Naive thymus-derived CD4-positive, alpha-beta T cell (primary cell): ENCODE measurements at regions not wholly inside any gene's neighbourhood (a gene's known extent, or its start where the extent isn't known, plus 50 kb on each side); places are given as distances from the start of the nearest gene placed in this dataset.
"Not testable (repeated sequence)": the region's sequence is repeated elsewhere in the genome, so short reads cannot be mapped to it uniquely, and the experiment has no call there.

Experiments
- ATAC-seq: fragments of 150-1000 bp; cut with Tn5 transposase; 2 replicates; pipeline ENCODE4 v1.10.0; 2021; ENCODE audit warnings: mild to moderate bottlenecking, moderate library complexity
- CTCF ChIA-PET: fragments of 350-600 bp; sonication (Branson Sonifier 250); formaldehyde crosslinking; loops from one replicate; lab custom pipeline; 2021; ENCODE audit warnings: antibody characterized with exemption; lab: Charles Lee
- POLR2A ChIA-PET: fragments of 350-600 bp; sonication (Branson Sonifier 250); formaldehyde crosslinking; loops from one replicate; lab custom pipeline; 2021; ENCODE audit warnings: antibody characterized with exemption, inconsistent platforms; lab: Charles Lee
- DNase-seq, 9 donors: peaks; one replicate each; pipeline versions ENCODE4 v3.0.0 to v3.0.0-alpha.2; 2020 to 2022; ENCODE audit warnings: mixed read lengths in 1 of 9
- H3K27ac ChIP-seq: one replicate; pipeline ENCODE4 v1.7.0; 2013; ENCODE audit warnings: mild to moderate bottlenecking, low read depth, low read length, moderate library complexity
- H3K27me3 ChIP-seq, 2 donors: one replicate each; pipeline ENCODE4 v1.7.0; 2013; ENCODE audit warnings: low read length in 2 of 2, mild to moderate bottlenecking in 2 of 2, moderate library complexity in 2 of 2; ENCODE audit not compliant: control insufficient read depth in 2 of 2, insufficient read depth in 2 of 2
- H3K36me3 ChIP-seq, 3 experiments: 1 replicate in 2 of 3; 2 replicates in 1 of 3; pipeline ENCODE4 v1.7.0; 2013; ENCODE audit warnings: low read length in 3 of 3, mild to moderate bottlenecking in 3 of 3, moderate library complexity in 1 of 3; ENCODE audit not compliant: insufficient read depth in 3 of 3, control insufficient read depth in 2 of 3
- H3K4me1 ChIP-seq, 2 donors: one replicate each; pipeline ENCODE4 v1.7.0; 2013; ENCODE audit warnings: low read length in 2 of 2, mild to moderate bottlenecking in 2 of 2, moderate library complexity in 1 of 2; ENCODE audit not compliant: control insufficient read depth in 2 of 2, insufficient read depth in 2 of 2
- H3K4me3 ChIP-seq: 2 replicates; pipeline ENCODE4 v1.7.0; 2013; ENCODE audit warnings: mild to moderate bottlenecking, low read length
- H3K9me3 ChIP-seq, 3 experiments: 1 replicate in 2 of 3; 2 replicates in 1 of 3; pipeline ENCODE4 v1.7.0; 2013; ENCODE audit warnings: low read length in 3 of 3; ENCODE audit not compliant: control insufficient read depth in 2 of 3
- H3K27ac Mint-ChIP-seq, 9 donors: one replicate each; pipeline ENCODE4 v1.8.0; 2020 to 2022; ENCODE audit warnings: mixed read lengths in 9 of 9, mild to moderate bottlenecking in 8 of 9, moderate library complexity in 5 of 9, inconsistent platforms in 2 of 9
- H3K27me3 Mint-ChIP-seq, 5 donors: one replicate each; pipeline ENCODE4 v1.8.0; 2021 to 2022; ENCODE audit warnings: mixed read lengths in 5 of 5, mild to moderate bottlenecking in 1 of 5
- H3K36me3 Mint-ChIP-seq, 5 donors: one replicate each; pipeline ENCODE4 v1.8.0; 2020 to 2022; ENCODE audit warnings: mixed read lengths in 5 of 5, mild to moderate bottlenecking in 3 of 5, inconsistent platforms in 1 of 5
- H3K4me1 Mint-ChIP-seq, 7 donors: one replicate each; pipeline ENCODE4 v1.8.0; 2020 to 2022; ENCODE audit warnings: mixed read lengths in 7 of 7, mild to moderate bottlenecking in 3 of 7, inconsistent platforms in 1 of 7
- H3K4me3 Mint-ChIP-seq, 10 donors: one replicate each; pipeline ENCODE4 v1.8.0; 2020 to 2022; ENCODE audit warnings: mild to moderate bottlenecking in 10 of 10, mixed read lengths in 10 of 10, moderate library complexity in 6 of 10, inconsistent platforms in 2 of 10
- H3K9me3 Mint-ChIP-seq, 11 donors: one replicate each; pipeline ENCODE4 v1.8.0; 2020 to 2022; ENCODE audit warnings: mixed read lengths in 11 of 11, mild to moderate bottlenecking in 4 of 11, inconsistent platforms in 1 of 11, moderate library complexity in 1 of 11
- intact Hi-C, 2 donors: fragments of 100-400 bp; cut with micrococcal nuclease; formaldehyde crosslinking; loops; one replicate each; pipeline ENCODE4 v1.15.1; 2023

- ChIA-PET CTCF (no interaction called here), POLR2A (no interaction called here)
- Histone ChIP-seq H3K9me3 (no peaks in the 10 kb centered on the region), H3K27me3 (no peaks in the 10 kb centered on the region), H3K4me1 (no peaks in the 10 kb centered on the region), H3K4me3 (no peak overlapping the region), H3K36me3 (no peaks in the 10 kb centered on the region), H3K27ac (no peak overlapping the region)
- intact Hi-C loops, result no loop called here
- Mint-ChIP-seq H3K4me1 (no peaks in the 10 kb centered on the region), H3K4me3 (no peak overlapping the region), H3K36me3 (no peaks in the 10 kb centered on the region), H3K27me3 (peaks cover 1 to 23% (median 8%) of the 10 kb centered on the region in 5 donors), H3K27ac (no peak overlapping the region), H3K9me3 (peaks cover 0 to 6% (median 1%) of the 10 kb centered on the region in 11 donors)
- no peak for DNase-seq
- ATAC-seq, result no peak
These were observed 262.1 kb downstream of the AHR start for GRCh38 chr7:17560516-17560915.

DNA sequence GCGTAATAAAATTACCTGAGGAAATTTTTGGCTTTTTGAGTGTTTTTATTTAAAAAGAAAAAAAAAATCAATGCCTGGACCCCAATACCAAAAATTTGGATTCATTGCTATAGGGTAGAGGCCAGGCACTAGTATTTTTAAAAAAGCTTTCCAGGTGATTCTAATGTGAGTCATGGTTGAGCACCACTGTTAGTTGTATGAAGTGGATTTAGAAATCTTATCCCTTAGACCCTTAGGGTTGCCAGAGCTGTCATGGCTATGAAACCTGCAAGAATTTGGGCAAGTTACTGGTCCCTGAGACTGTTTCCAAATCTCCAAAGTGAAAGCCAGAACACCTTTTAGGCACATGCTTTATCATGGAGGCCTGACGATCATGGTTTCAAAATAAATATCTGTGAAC, 262.5 kb downstream of the AHR start:
- Mint-ChIP-seq H3K4me3 (no peak overlapping the region), H3K36me3 (no peaks in the 10 kb centered on the region), H3K27me3 (peaks cover 1 to 23% (median 8%) of the 10 kb centered on the region in 5 donors), H3K4me1 (no peaks in the 10 kb centered on the region), H3K9me3 (peaks cover 0 to 6% (median 1%) of the 10 kb centered on the region in 11 donors), H3K27ac (no peak overlapping the region)
- no peaks in the 10 kb centered on the region for H3K36me3 ChIP-seq
- H3K9me3 ChIP-seq, result no peaks in the 10 kb centered on the region
- no peaks in the 10 kb centered on the region for H3K27me3 ChIP-seq
- H3K4me3 ChIP-seq, result no peak overlapping the region
- H3K4me1 ChIP-seq, result no peaks in the 10 kb centered on the region
- CTCF ChIA-PET, result no interaction called here
- POLR2A ChIA-PET, result no interaction called here
- no peak overlapping the region for H3K27ac ChIP-seq
- DNase-seq (no peak), ATAC-seq (no peak)
- intact Hi-C loops, result no loop called here

- no peaks in the 10 kb centered on the region for H3K4me1 ChIP-seq
- no peaks in the 10 kb centered on the region for H3K36me3 ChIP-seq
- ChIA-PET CTCF (no interaction called here), POLR2A (no interaction called here)
- H3K27ac ChIP-seq, result no peak overlapping the region
- H3K27me3 ChIP-seq, result no peaks in the 10 kb centered on the region
- Mint-ChIP-seq H3K27me3 (peaks cover 0 to 23% (median 11%) of the 10 kb centered on the region in 5 donors), H3K4me3 (no peak overlapping the region), H3K36me3 (peaks cover 0 to 4% (median 0%) of the 10 kb centered on the region in 5 donors), H3K9me3 (peaks cover 0 to 27% (median 9%) of the 10 kb centered on the region in 11 donors), H3K27ac (no peak overlapping the region), H3K4me1 (no peaks in the 10 kb centered on the region)
- no peak for ATAC-seq
- intact Hi-C loops, result no loop called here
- DNase-seq, result no peak
- no peak overlapping the region for H3K4me3 ChIP-seq
- no peaks in the 10 kb centered on the region for H3K9me3 ChIP-seq
These were observed 266.3 kb downstream of the AHR start for GRCh38 chr7:17564678-17565212.

DNA sequence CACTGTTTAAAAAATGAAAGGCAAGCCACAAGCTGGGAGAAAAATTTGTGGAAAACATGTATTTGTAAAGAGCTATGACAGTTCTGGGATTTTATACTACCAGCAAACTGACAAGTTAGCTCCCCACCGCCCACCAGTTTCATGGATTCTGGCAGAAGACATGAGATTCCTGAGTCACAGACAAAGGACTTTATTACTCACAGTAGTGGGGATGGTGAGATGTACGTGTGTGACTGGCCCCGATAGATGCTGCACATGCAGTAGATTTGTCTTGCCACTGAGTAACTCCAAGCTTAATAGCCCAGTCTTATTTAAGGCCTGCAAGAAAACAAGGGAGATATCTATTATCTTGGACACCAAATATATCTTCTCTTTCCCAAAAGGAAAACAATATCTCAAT, 281.7 kb downstream of the AHR start:
- Mint-ChIP-seq H3K4me3 (no peak overlapping the region), H3K27me3 (peaks cover 0 to 9% (median 5%) of the 10 kb centered on the region in 5 donors), H3K9me3 (peaks cover 6 to 26% (median 18%) of the 10 kb centered on the region in 11 donors), H3K36me3 (peaks cover 0 to 18% (median 0%) of the 10 kb centered on the region in 5 donors), H3K27ac (no peak overlapping the region), H3K4me1 (no peaks in the 10 kb centered on the region)
- intact Hi-C loops, result no loop called here
- no peak for ATAC-seq
- ChIA-PET POLR2A (no interaction called here), CTCF (no interaction called here)
- Histone ChIP-seq H3K4me3 (no peak overlapping the region), H3K9me3 (no peaks in the 10 kb centered on the region), H3K27me3 (no peaks in the 10 kb centered on the region), H3K36me3 (no peaks in the 10 kb centered on the region), H3K4me1 (no peaks in the 10 kb centered on the region), H3K27ac (no peak overlapping the region)
- no peak for DNase-seq

GRCh38 chr7:17580856-17581255, 282.4 kb downstream of the AHR start:
- no peak for ATAC-seq
- Histone ChIP-seq H3K27ac (no peak overlapping the region), H3K36me3 (no peaks in the 10 kb centered on the region), H3K9me3 (no peaks in the 10 kb centered on the region), H3K4me1 (no peaks in the 10 kb centered on the region), H3K4me3 (no peak overlapping the region), H3K27me3 (no peaks in the 10 kb centered on the region)
- ChIA-PET CTCF (no interaction called here), POLR2A (no interaction called here)
- peaks cover 6 to 26% (median 18%) of the 10 kb centered on the region in 11 donors for H3K9me3 Mint-ChIP-seq
- peaks cover 0 to 9% (median 5%) of the 10 kb centered on the region in 5 donors for H3K27me3 Mint-ChIP-seq
- no peak overlapping the region for H3K4me3 Mint-ChIP-seq
- intact Hi-C loops, result no loop called here
- H3K4me1 Mint-ChIP-seq, result no peaks in the 10 kb centered on the region
- H3K27ac Mint-ChIP-seq, result no peak overlapping the region
- no peak for DNase-seq
- H3K36me3 Mint-ChIP-seq, result peaks cover 0 to 18% (median 0%) of the 10 kb centered on the region in 5 donors

DNA sequence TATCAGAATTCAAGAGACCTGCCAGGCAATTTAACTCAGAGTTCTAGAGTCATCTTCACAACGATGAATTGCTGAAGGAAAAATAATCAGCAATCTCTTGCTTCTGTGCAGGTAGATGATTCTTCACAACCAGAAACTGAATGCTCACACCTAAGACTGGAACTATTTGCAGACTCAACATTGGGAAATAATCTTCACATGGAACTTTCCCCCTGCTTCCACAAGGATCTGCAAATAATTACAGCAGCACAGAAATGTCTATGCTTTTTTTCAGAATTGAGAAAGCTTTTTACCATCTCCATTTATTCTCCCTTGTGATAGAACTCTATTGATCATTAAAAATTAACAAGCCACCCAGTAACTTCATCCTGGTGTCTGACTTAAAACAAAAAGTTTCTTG, 282.8 kb downstream of the AHR start:
- DNase-seq, result no peak
- intact Hi-C loops, result no loop called here
- ATAC-seq, result no peak
- no peaks in the 10 kb centered on the region for H3K4me1 Mint-ChIP-seq
- H3K9me3 Mint-ChIP-seq, result peaks cover 6 to 26% (median 18%) of the 10 kb centered on the region in 11 donors
- H3K4me3 Mint-ChIP-seq, result no peak overlapping the region
- peaks cover 0 to 8% (median 5%) of the 10 kb centered on the region in 5 donors for H3K27me3 Mint-ChIP-seq
- Histone ChIP-seq H3K27me3 (no peaks in the 10 kb centered on the region), H3K27ac (no peak overlapping the region), H3K4me1 (no peaks in the 10 kb centered on the region), H3K4me3 (no peak overlapping the region), H3K36me3 (no peaks in the 10 kb centered on the region), H3K9me3 (no peaks in the 10 kb centered on the region)
- no peak overlapping the region for H3K27ac Mint-ChIP-seq
- peaks cover 0 to 18% (median 0%) of the 10 kb centered on the region in 5 donors for H3K36me3 Mint-ChIP-seq
- ChIA-PET POLR2A (no interaction called here), CTCF (no interaction called here)

- H3K4me1 ChIP-seq, H3K36me3 ChIP-seq, H3K27ac ChIP-seq, DNase-seq, CTCF ChIA-PET, POLR2A ChIA-PET, H3K36me3 Mint-ChIP-seq, H3K4me1 Mint-ChIP-seq, H3K27ac Mint-ChIP-seq, H3K4me3 ChIP-seq, ATAC-seq, H3K4me3 Mint-ChIP-seq, H3K27me3 ChIP-seq, H3K9me3 ChIP-seq, intact Hi-C loops, H3K27me3 Mint-ChIP-seq: not testable (repeated sequence)
- H3K9me3 Mint-ChIP-seq, result peaks cover 0 to 12% (median 8%) of the 10 kb centered on the region in 11 donors
These were observed 284.2 kb downstream of the AHR start for GRCh38 chr7:17582696-17583095.
